ENCODE measurements at regions not wholly inside any gene's neighbourhood (a gene's known extent, or its start where the extent isn't known, plus 50 kb on each side); places are given as distances from the start of the nearest gene placed in this dataset.

DNA sequence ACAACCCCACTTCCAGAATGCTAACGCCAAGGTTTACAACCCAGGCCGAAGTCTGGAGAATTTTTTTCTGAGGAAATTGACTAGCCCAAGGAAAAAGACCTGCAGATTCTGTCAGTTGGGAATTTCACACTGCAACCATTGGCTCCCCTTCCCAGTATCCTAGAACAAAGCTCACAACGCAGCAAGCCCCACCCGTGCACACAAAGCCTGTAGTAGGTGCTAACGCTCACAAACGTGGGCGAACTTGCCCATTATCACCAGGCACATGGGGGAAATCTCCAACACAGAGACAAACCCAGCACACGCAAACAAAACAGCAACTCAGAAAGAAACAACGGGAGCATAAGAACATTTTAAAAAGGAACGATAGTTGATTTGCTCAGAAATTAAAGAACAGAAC lies 265.1 kb downstream of the EIPR1 start:
- H3K9me3 ChIP-seq: no peaks in the 10 kb centered on the region
- no peak overlapping the region for H3K4me3 ChIP-seq
- no peak for DNase-seq
- no peaks in the 10 kb centered on the region for H3K27me3 ChIP-seq
- intact Hi-C loops (cut with DNase I; ENCODE audit: low total_unique reads): no loop called here
- no peaks in the 10 kb centered on the region for H3K36me3 ChIP-seq
- TF ChIP-seq CTCF (IDR thresholded peaks at IDR 0.05): no peak
- no peak for TF ChIP-seq POLR2A (IDR thresholded peaks at IDR 0.05)
- no peak overlapping the region for H3K27ac ChIP-seq
- H3K4me1 ChIP-seq: no peaks in the 10 kb centered on the region

DNA sequence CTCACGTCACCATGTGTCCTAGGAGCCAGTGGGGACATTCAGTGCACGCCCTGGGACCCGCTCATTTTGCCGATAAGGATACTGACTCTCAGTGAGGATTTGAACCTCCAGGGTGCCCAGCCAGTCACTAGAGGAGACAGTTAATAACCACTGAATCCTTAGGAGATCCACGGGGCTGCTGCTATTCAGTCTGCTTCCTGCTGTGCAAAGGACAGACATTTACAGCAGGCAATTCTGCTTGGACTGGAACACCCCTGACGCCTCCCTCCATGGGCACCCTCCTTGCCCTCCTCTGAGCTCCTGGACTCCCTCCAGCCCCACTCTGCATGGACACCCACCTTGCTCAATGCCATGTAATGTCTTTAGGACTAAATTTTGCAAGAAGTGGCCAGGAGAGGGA lies 265.5 kb downstream of the EIPR1 start:
- Histone ChIP-seq H3K27me3 (no peaks in the 10 kb centered on the region), H3K4me3 (no peak overlapping the region), H3K4me1 (no peaks in the 10 kb centered on the region), H3K36me3 (no peaks in the 10 kb centered on the region), H3K27ac (no peak overlapping the region), H3K9me3 (no peaks in the 10 kb centered on the region)
- DNase-seq: no peak
- TF ChIP-seq POLR2A (IDR thresholded peaks at IDR 0.05) (no peak), CTCF (IDR thresholded peaks at IDR 0.05) (no peak)
- intact Hi-C loops (cut with DNase I; ENCODE audit: low total_unique reads): no loop called here

GRCh38 chr2:3110994-3111666 lies 266.5 kb downstream of the EIPR1 start:
- Histone ChIP-seq H3K4me3 (no peak overlapping the region), H3K27me3 (no peaks in the 10 kb centered on the region), H3K36me3 (no peaks in the 10 kb centered on the region), H3K4me1 (no peaks in the 10 kb centered on the region), H3K27ac (no peak overlapping the region), H3K9me3 (no peaks in the 10 kb centered on the region)
- no peak for DNase-seq
- intact Hi-C loops (cut with DNase I; ENCODE audit: low total_unique reads): no loop called here
- TF ChIP-seq CTCF (IDR thresholded peaks at IDR 0.05): no peak
- no peak for TF ChIP-seq POLR2A (IDR thresholded peaks at IDR 0.05)

DNA sequence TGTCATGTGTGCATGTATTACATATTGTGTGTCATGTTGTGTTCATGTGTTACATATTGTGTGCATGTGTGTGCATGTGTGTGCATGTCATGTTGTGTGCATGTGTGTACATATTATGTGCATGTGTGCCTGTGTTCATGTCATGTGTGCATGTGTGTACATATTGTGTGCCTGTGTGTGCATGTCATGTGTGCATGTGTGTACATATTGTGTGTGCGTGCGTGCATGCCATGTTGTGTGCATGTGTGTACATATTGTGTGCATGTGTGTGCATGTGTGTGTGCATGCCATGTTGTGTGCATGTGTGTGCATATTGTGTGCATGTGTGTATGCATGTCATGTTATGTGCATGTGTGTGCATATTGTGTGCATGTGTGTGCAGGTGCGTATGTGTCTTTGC lies 267.1 kb downstream of the EIPR1 start:
- intact Hi-C loops (cut with DNase I; ENCODE audit: low total_unique reads): no loop called here
- Histone ChIP-seq H3K27ac (no peak overlapping the region), H3K9me3 (no peaks in the 10 kb centered on the region), H3K36me3 (no peaks in the 10 kb centered on the region), H3K4me1 (no peaks in the 10 kb centered on the region), H3K27me3 (no peaks in the 10 kb centered on the region), H3K4me3 (no peak overlapping the region)
- DNase-seq: no peak
- TF ChIP-seq POLR2A (IDR thresholded peaks at IDR 0.05): no peak
- TF ChIP-seq CTCF (IDR thresholded peaks at IDR 0.05): no peak

DNA sequence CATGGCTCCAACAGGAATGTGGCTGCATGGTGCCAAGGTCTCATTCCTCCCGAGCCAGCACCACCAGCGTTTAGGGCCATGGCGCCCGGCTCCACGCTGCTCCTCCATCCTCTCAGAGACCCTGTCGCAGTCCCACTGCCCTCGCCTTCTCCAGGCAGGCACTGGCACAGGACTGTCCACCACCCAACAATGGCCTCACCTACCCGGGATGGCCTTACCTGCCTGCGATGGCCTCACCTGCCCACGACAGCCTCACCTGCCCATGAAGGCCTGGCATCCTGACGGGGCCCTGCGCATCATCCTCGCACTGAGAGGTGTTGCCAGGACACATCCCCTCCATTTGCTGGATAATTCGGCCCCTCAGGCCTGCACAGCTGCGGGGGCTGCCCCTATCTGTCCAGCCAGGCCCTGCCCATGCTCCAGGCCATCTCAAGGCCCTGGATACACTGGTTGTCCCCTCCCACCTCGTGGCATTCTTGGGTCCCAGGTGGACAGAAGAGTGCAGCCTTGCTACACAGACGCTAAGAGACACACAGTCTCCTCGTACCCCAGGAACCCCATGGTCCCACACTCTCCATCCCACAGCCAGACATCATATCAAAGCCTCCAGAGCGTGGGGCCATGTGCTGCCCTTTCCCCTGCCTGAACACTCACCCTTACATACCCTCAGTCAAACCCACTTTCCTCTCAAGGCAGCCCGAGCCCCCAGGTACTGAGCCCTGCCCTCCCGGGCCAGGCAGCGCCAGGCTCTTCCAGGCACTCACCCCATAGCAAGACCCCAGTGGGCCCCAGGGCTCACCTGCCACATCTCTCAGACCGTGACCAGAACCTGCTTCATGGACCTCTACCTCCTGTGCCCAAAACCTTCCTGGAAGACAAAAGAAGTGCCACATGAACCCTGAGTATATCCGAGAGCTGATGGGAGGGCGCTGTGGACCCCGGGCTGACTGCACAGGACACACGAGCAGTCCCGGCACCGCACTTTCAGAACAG lies 268.6 kb downstream of the EIPR1 start:
- intact Hi-C loops (cut with DNase I; ENCODE audit: low total_unique reads): no loop called here
- H3K27me3 ChIP-seq: no peaks in the 10 kb centered on the region
- H3K9me3 ChIP-seq: no peaks in the 10 kb centered on the region
- no peaks in the 10 kb centered on the region for H3K36me3 ChIP-seq
- no peak overlapping the region for H3K4me3 ChIP-seq
- TF ChIP-seq POLR2A (IDR thresholded peaks at IDR 0.05) (no peak), CTCF (IDR thresholded peaks at IDR 0.05) (no peak)
- DNase-seq: no peak
- no peak overlapping the region for H3K27ac ChIP-seq
- no peaks in the 10 kb centered on the region for H3K4me1 ChIP-seq

Measured in uterus (tissue), 3 donors.